HepG2 (cell line): ENCODE measurements at regions not wholly inside any gene's neighbourhood (a gene's known extent, or its start where the extent isn't known, plus 50 kb on each side); places are given as distances from the start of the nearest gene placed in this dataset.

Experiments
- CTCF ChIP-seq: sonication (generic); formaldehyde crosslinking; IDR thresholded peaks from 2 replicates; pipeline ENCODE4 v1.5.0; 2020; ENCODE audit warnings: mild to moderate bottlenecking, missing genetic modification reagents, moderate library complexity
- HDAC1 ChIP-seq: sonication (generic); formaldehyde crosslinking; IDR thresholded peaks from 2 replicates; pipeline ENCODE4 v1.5.1; 2020; ENCODE audit warnings: mild to moderate bottlenecking, missing genetic modification reagents
- JUND ChIP-seq: sonication (generic); formaldehyde crosslinking; IDR thresholded peaks from 2 replicates; pipeline ENCODE4 v1.8.0; 2022; ENCODE audit warnings: mild to moderate bottlenecking, missing genetic modification reagents
- NFIC ChIP-seq: IDR thresholded peaks from 2 replicates; pipeline ENCODE4 v1.6.1; 2012; ENCODE audit warnings: mild to moderate bottlenecking, low read length, inconsistent platforms
- POLR2AphosphoS5 ChIP-seq: IDR thresholded peaks from 2 replicates; pipeline ENCODE4 v1.6.1; 2012; ENCODE audit warnings: low read depth, low read length
- RCOR2 ChIP-seq: IDR thresholded peaks from 2 replicates; pipeline ENCODE4 v1.6.1; 2016; ENCODE audit warnings: missing biosample characterization, missing genetic modification reagents
- ZNF121 ChIP-seq: sonication (generic); formaldehyde crosslinking; IDR thresholded peaks from 2 replicates; pipeline ENCODE4 v1.5.0; 2020; ENCODE audit warnings: mild to moderate bottlenecking, missing genetic modification reagents
- ZNF557 ChIP-seq: sonication (generic); formaldehyde crosslinking; IDR thresholded peaks from 2 replicates; pipeline ENCODE4 v1.4.0; 2020; ENCODE audit warnings: missing genetic modification reagents
- ZNF703 ChIP-seq: sonication (generic); formaldehyde crosslinking; IDR thresholded peaks from 2 replicates; pipeline ENCODE4 v1.5.1; 2020; ENCODE audit warnings: missing genetic modification reagents, mild to moderate bottlenecking, moderate library complexity, borderline replicate concordance

GRCh38 chr1:69506311-69506710 lies 61.4 kb upstream of the LRRC7 start:
- TF ChIP-seq POLR2AphosphoS5: no peak
- no peak for TF ChIP-seq NFIC
- TF ChIP-seq ZNF557: no peak
- no peak for TF ChIP-seq RCOR2 (CRISPR knock-in tag)
- no peak for TF ChIP-seq JUND (CRISPR knock-in tag)
- no peak for TF ChIP-seq HDAC1 (CRISPR knock-in tag)
- TF ChIP-seq ZNF121 (CRISPR knock-in tag): no peak
- no peak for TF ChIP-seq CTCF (CRISPR knock-in tag)
- no peak for TF ChIP-seq ZNF703
